GM19452 (cell line): ENCODE measurements at regions not wholly inside any gene's neighbourhood (a gene's known extent, or its start where the extent isn't known, plus 50 kb on each side); places are given as distances from the start of the nearest gene placed in this dataset.

Experiments
- ATAC-seq: cut with Tn5 transposase; IDR thresholded peaks from one replicate; pipeline ENCODE4 v1.9.1; 2021; ENCODE audit not compliant: unreplicated experiment

GRCh38 chr16:65543781-65544740 lies 422.2 kb upstream of the CDH11 start:
- ATAC-seq, result no peak

DNA sequence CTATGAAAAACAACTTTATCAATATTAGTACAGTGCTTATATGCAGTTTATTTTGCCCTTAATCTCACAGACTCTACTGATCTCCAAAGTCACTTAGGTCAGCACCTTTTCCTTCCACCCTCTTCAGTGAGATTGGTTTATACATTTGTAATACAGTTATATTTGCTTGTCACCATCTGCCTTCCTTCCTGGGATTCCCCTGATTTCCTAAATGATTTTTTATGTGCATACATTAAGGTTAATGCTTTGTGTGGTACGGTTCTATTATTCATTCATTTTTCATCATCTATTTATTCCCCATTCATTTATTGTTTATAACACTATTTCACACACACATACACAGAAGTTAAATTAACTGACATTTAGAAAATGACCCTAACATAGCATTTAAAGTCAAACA lies 419.8 kb upstream of the CDH11 start:
- ATAC-seq, result no peak

- no peak for ATAC-seq
These were observed 419.0 kb upstream of the CDH11 start for GRCh38 chr16:65540901-65541300.

DNA sequence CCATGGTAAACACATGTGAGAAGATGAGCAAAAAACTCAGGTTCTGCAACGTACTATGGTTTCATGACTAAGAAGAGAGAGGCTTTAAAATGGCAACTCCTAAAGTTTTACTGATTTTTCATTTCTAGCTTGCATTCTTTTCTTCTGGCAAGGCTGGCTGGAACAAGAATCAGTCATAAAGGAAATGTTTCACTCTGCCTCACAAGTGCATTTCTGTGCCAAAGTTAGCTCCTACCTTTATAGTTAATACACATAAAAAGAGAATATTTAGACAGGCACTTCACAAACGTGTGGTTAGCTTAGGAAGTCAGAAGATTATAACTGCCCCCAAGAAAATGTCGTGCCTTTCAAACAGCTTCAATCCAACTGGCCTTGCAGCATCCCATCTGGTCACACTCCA lies 417.1 kb upstream of the CDH11 start:
- ATAC-seq, result no peak

- ATAC-seq, result no peak
These were observed 415.5 kb upstream of the CDH11 start for GRCh38 chr16:65537336-65537735.

GRCh38 chr16:65534121-65534528 lies 412.3 kb upstream of the CDH11 start:
- no peak for ATAC-seq

DNA sequence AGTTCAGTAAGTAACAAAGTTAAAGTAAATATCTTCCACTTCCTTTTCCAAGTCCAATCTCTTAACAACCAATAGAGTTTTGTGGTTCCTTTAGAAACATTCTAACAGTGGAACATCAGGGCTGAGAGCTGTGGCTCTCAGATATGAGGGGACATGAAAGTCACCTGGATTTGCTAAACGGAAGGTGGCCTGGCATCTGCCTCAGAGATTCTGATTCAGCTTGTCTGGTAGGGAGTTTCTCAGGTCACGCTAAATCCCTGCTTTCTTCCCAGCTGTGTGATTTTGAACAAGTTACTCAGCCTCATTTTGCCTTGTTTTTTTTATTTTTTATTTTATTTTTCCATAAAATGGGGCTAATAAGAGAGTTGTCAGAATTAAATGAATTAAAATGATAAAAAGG lies 411.0 kb upstream of the CDH11 start:
- no peak for ATAC-seq

- ATAC-seq, result no peak
These were observed 410.4 kb upstream of the CDH11 start for GRCh38 chr16:65532258-65532657.

DNA sequence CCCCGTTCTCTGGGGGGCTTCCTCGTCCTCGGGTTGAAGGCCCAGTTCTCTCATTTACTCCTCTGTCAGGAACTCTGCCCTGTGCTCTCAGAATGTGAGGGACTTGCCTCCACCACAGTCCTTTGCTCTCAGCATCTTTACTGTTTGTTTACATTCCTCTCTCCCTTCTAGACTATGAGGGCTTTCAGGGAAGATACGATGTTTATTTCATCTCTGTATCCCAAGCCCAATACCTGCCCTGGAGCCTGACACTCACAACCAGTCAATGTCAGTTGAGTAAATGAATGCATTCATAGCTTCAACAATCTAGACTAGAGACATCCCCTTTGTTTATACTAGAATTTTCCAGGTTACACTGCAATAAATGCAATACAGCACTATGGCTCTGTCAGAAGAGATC lies 409.6 kb upstream of the CDH11 start:
- no peak for ATAC-seq

DNA sequence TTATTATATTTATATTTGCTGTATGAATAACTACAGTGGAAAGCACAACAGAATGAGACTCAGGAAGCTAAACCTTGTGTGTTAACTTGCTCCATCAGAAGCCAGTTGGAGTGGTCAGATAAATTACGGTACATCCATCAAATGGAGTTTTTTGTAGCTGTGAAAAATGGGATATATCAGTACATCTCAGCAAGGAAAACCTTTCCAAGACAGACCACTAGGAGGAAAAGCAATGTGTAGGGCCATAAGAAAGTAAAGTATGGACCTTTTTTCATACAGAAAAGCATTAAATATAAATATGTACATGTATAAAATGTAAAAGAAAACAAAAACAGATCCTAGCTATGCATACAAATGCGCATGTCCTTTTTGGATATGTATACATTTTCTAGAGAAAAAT lies 403.8 kb upstream of the CDH11 start:
- no peak for ATAC-seq

GRCh38 chr16:65524997-65525396 lies 403.1 kb upstream of the CDH11 start:
- no peak for ATAC-seq

GRCh38 chr16:65524231-65524630 lies 402.4 kb upstream of the CDH11 start:
- no peak for ATAC-seq

DNA sequence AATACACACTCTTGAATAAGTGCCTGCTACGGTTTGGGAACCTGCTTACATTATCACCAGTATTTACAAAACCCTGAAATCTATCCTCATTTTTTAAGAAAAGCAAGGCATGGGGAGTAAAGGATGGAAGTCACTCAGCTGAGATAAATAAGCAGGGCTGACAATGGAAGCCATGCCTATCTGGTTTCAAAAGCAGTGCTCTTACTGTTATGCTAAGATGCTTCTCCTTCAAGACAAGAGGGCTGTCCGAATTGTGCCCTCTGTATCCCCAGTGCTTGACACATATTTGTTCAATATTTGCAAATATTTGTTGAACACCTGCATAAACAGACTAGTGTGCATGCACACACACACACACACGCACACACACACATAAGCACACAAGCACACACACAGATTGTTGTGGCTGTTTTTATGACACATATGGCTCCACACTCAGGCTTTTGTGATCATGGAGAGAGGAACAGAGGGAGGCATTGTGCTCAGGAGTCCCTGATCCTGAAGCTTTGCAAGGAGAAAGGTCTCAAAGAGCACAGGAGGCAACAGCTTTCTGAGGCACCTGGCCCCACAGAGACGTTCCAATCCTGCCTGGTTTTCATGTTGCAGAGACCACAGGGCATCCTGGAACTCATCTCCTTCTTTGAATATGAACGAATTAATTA lies 401.6 kb upstream of the CDH11 start:
- no peak for ATAC-seq

DNA sequence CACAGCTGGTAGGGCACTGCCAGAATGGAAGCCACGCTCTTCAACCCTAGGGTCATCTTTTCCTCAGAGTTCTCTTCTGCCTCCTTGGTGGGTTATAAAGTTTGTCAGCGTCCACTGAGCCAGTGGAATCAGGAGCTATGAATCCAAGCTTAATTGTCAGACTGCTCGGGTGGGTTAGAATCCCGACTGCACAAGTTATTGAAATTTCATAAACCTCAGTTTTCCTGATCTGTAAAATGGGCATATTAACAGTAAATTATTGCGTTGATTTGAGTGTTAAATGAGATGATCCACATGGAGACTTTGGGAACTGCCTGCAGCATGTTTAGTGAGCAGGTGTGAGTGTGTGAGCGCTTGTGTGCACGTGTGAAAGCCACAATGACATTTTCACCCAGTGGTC lies 400.5 kb upstream of the CDH11 start:
- ATAC-seq, result no peak

GRCh38 chr16:65521633-65522328 lies 399.9 kb upstream of the CDH11 start:
- no peak for ATAC-seq

- no peak for ATAC-seq
These were observed 397.5 kb upstream of the CDH11 start for GRCh38 chr16:65519402-65519801.

GRCh38 chr16:65515193-65515592 lies 393.3 kb upstream of the CDH11 start:
- no peak for ATAC-seq

DNA sequence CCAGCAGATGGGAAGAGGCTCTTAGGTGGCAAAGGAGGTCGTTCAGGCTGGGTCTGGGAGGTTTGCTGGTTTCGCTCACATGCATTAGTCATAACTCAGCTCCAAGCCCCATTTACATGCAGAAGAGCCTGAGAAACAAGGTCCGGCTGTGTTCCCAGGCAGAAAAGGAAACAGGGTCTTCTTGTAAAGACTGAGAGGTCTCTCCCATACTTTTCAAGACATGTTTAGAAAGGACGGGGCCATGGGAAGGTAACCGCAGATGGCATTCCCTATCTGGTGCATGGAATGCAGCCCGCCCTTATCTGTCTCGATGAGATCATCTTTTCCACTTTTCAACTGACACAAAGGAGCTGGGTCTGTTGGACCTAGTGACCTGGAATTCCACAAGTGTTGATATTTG lies 389.0 kb upstream of the CDH11 start:
- ATAC-seq, result no peak

- no peak for ATAC-seq
These were observed 388.4 kb upstream of the CDH11 start for GRCh38 chr16:65510241-65510640.

DNA sequence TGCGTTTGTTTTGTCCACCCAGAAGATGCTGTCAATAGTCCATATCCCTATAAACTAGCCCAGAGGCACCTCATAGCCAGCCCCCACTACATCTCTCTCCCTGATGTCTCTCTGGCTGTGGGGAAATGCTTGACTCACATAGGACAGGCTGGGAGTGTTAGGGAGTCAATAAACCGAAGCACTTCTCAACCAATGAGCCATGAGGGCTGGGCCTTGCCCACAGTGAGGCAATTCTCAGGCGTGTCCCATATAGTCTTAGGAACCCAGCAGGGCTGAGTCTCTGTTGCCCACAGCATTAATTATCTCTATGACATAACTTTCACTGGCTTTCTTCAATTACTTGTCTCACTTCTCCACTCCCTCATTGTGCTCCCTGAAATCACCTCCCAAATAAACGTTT lies 387.3 kb upstream of the CDH11 start:
- ATAC-seq, result no peak

DNA sequence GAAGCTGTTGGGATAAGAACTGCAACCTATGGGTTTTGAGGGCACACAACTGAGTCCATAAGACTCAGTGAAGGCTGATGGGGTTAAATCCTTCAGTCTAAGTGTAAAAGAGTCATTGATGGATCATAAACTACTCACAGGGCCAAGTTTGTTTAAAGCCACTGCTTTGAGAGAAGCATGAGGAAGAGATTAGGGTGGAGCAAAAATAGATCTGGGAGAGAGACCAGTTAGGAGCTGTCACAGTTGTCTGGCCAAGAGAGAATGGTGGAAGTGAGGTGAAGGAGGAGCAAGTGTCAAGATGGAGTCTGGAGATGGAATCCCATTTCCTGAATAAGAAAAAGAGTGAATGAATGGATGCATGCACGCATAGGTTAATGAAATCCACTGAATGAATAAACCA lies 379.1 kb upstream of the CDH11 start:
- ATAC-seq, result no peak

DNA sequence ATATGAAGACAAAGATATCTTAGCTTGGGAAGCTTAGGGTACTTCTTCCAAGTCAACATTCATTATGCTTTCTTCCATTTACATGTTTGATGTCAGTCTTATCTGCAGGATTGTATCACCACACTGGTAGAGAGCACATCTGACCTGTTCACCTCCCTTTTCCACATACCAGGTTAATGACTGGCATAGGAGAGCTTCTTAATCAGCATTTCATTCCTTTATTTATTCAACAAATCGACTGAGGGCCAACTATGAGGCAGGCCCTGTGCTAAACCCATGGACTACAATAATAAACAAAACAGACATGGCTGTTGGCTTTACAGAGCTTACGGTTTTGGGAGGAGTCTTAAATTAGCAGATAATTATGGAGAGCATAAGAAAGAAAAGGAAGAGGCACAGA lies 378.1 kb upstream of the CDH11 start:
- ATAC-seq, result no peak
